ENCODE measurements at regions not wholly inside any gene's neighbourhood (a gene's known extent, or its start where the extent isn't known, plus 50 kb on each side); places are given as distances from the start of the nearest gene placed in this dataset.

DNA sequence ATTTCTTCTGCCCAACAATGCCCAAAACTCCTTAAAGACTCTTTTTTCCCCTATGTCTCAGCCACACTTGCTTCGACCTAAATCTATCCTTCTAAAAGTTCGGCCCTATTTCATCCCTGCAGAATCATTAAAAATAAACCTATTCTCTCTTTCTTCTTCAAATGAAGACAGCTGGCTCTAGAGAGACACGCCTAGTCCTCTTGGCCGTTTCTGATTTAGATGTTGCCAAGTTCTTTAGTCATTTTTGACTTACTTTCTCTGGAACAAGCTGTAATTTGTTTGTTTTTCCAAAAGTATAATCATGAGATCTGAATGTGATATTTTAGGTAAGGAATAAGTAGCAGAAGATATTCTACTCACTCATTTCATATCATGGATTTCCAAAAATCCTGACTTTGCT is 211.6 kb downstream of the CENPC start:
- TF ChIP-seq, protein P1, sequence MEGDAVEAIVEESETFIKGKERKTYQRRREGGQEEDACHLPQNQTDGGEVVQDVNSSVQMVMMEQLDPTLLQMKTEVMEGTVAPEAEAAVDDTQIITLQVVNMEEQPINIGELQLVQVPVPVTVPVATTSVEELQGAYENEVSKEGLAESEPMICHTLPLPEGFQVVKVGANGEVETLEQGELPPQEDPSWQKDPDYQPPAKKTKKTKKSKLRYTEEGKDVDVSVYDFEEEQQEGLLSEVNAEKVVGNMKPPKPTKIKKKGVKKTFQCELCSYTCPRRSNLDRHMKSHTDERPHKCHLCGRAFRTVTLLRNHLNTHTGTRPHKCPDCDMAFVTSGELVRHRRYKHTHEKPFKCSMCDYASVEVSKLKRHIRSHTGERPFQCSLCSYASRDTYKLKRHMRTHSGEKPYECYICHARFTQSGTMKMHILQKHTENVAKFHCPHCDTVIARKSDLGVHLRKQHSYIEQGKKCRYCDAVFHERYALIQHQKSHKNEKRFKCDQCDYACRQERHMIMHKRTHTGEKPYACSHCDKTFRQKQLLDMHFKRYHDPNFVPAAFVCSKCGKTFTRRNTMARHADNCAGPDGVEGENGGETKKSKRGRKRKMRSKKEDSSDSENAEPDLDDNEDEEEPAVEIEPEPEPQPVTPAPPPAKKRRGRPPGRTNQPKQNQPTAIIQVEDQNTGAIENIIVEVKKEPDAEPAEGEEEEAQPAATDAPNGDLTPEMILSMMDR (IDR thresholded peaks at IDR 0.05; ENCODE audit: insufficient read depth, low read depth, low read length), result no peak
- no peak for TF ChIP-seq EZH2 (IDR thresholded peaks at IDR 0.05; ENCODE audit: insufficient read depth, low read length)

Measured in astrocyte (in vitro differentiated cells and primary cell).